HG03442 (cell line): ENCODE measurements at regions not wholly inside any gene's neighbourhood (a gene's known extent, or its start where the extent isn't known, plus 50 kb on each side); places are given as distances from the start of the nearest gene placed in this dataset.
"Not testable (repeated sequence)": the region's sequence is repeated elsewhere in the genome, so short reads cannot be mapped to it uniquely, and the experiment has no call there.

Experiments
- ATAC-seq: cut with Tn5 transposase; IDR thresholded peaks from one replicate; pipeline ENCODE4 v1.9.1; 2021; ENCODE audit warnings: mild to moderate bottlenecking, moderate library complexity; ENCODE audit not compliant: unreplicated experiment

GRCh38 chr9:102941868-102942267, 53.3 kb upstream of the CYLC2 start:
- no peak for ATAC-seq

- no peak for ATAC-seq
These were observed 72.6 kb upstream of the CYLC2 start for GRCh38 chr9:102922526-102922925.

- ATAC-seq = no peak
These were observed 83.9 kb upstream of the CYLC2 start for GRCh38 chr9:102911185-102911584.

GRCh38 chr9:102905795-102906194, 89.3 kb upstream of the CYLC2 start:
- not testable (repeated sequence) for ATAC-seq

GRCh38 chr9:102892025-102892424, 103.1 kb upstream of the CYLC2 start:
- no peak for ATAC-seq

GRCh38 chr9:102888747-102889146, 106.4 kb upstream of the CYLC2 start:
- not testable (repeated sequence) for ATAC-seq

GRCh38 chr9:102875687-102876086, 119.4 kb upstream of the CYLC2 start:
- ATAC-seq = no peak

- ATAC-seq = no peak
These were observed 127.6 kb upstream of the CYLC2 start for GRCh38 chr9:102867488-102867887.

GRCh38 chr9:102862478-102862877, 132.7 kb upstream of the CYLC2 start:
- ATAC-seq = no peak

GRCh38 chr9:102855641-102856040, 139.5 kb upstream of the CYLC2 start:
- no peak for ATAC-seq

- ATAC-seq = no peak
These were observed 149.2 kb upstream of the CYLC2 start for GRCh38 chr9:102845827-102846371.

GRCh38 chr9:102844716-102845115, 150.4 kb upstream of the CYLC2 start:
- no peak for ATAC-seq

GRCh38 chr9:102842423-102842822, 152.7 kb upstream of the CYLC2 start:
- no peak for ATAC-seq

- ATAC-seq = no peak
These were observed 153.8 kb upstream of the CYLC2 start for GRCh38 chr9:102841376-102841775.

GRCh38 chr9:102840335-102840734, 154.8 kb upstream of the CYLC2 start:
- no peak for ATAC-seq

- ATAC-seq = no peak
These were observed 162.3 kb upstream of the CYLC2 start for GRCh38 chr9:102832814-102833213.

- no peak for ATAC-seq
These were observed 198.9 kb upstream of the CYLC2 start for GRCh38 chr9:102796244-102796643.

GRCh38 chr9:102795532-102795931, 199.6 kb upstream of the CYLC2 start:
- no peak for ATAC-seq

GRCh38 chr9:102779356-102779755, 215.8 kb upstream of the CYLC2 start:
- no peak for ATAC-seq

- no peak for ATAC-seq
These were observed 216.4 kb upstream of the CYLC2 start for GRCh38 chr9:102778746-102779145.

GRCh38 chr9:102770704-102771103, 224.4 kb upstream of the CYLC2 start:
- no peak for ATAC-seq

- ATAC-seq = no peak
These were observed 225.8 kb upstream of the CYLC2 start for GRCh38 chr9:102769307-102769706.

GRCh38 chr9:102768002-102768401, 227.1 kb upstream of the CYLC2 start:
- no peak for ATAC-seq
